ENCODE measurements at regions not wholly inside any gene's neighbourhood (a gene's known extent, or its start where the extent isn't known, plus 50 kb on each side); places are given as distances from the start of the nearest gene placed in this dataset.

- no peak for TF ChIP-seq CTCF (IDR thresholded peaks at IDR 0.05)
- no peak for TF ChIP-seq POLR2AphosphoS5 (IDR thresholded peaks at IDR 0.05; ENCODE audit: insufficient read depth in 1 of 2, low read depth in 1 of 2)
- TF ChIP-seq POLR2A (IDR thresholded peaks at IDR 0.05): no peak
These were observed 321.0 kb upstream of the TPK1 start for GRCh38 chr7:145156834-145157233.
